MM.1S (cell line): ENCODE measurements at regions not wholly inside any gene's neighbourhood (a gene's known extent, or its start where the extent isn't known, plus 50 kb on each side); places are given as distances from the start of the nearest gene placed in this dataset.

Experiments used
- DNase-seq: peaks from one replicate; pipeline ENCODE4 v3.0.0-alpha.2; 2015
- H2AFZ ChIP-seq: fragments of 300-600 bp; sonication (generic); 2 replicates; pipeline ENCODE4 v1.6.0; 2016; ENCODE audit warnings: antibody characterized with exemption, low read length
- H3F3A ChIP-seq: fragments of 300-600 bp; sonication (generic); 2 replicates; pipeline ENCODE4 v1.6.1; 2016; ENCODE audit warnings: mild to moderate bottlenecking, antibody characterized with exemption, low read length, moderate library complexity, mixed read lengths; ENCODE audit not compliant: insufficient read depth
- H3K27ac ChIP-seq: fragments of 300-600 bp; sonication (generic); 2 replicates; pipeline ENCODE4 v1.5.1; 2016; ENCODE audit warnings: mild to moderate bottlenecking, low read length
- H3K27me3 ChIP-seq: fragments of 300-600 bp; sonication (generic); replicated peaks from 2 replicates; pipeline ENCODE4 v1.6.0; 2016; ENCODE audit warnings: low read length; ENCODE audit not compliant: insufficient read depth
- H3K36me3 ChIP-seq: fragments of 300-600 bp; sonication (generic); replicated peaks from 2 replicates; pipeline ENCODE4 v1.6.1; 2016; ENCODE audit warnings: mild to moderate bottlenecking, low read length, mixed read lengths; ENCODE audit not compliant: insufficient read depth
- H3K4me1 ChIP-seq: fragments of 300-600 bp; sonication (generic); 2 replicates; pipeline ENCODE4 v1.6.1; 2016; ENCODE audit warnings: low read length, mixed read lengths
- H3K4me2 ChIP-seq: fragments of 300-600 bp; sonication (generic); 2 replicates; pipeline ENCODE4 v1.6.0; 2016; ENCODE audit warnings: low read depth, low read length
- H3K4me3 ChIP-seq: fragments of 300-600 bp; sonication (generic); 2 replicates; pipeline ENCODE4 v1.5.1; 2016; ENCODE audit warnings: low read length, mixed read lengths
- H3K79me2 ChIP-seq: fragments of 300-600 bp; sonication (generic); 2 replicates; pipeline ENCODE4 v1.6.1; 2016; ENCODE audit warnings: mixed run types, low read length, mixed read lengths
- H3K9ac ChIP-seq: fragments of 300-600 bp; sonication (generic); 2 replicates; pipeline ENCODE4 v1.6.1; 2016; ENCODE audit warnings: low read length, mixed read lengths
- H3K9me2 ChIP-seq: fragments of 300-600 bp; sonication (generic); replicated peaks from 2 replicates; pipeline ENCODE4 v1.6.1; 2016; ENCODE audit warnings: mild to moderate bottlenecking, low read length, mixed read lengths; ENCODE audit not compliant: insufficient read depth
- H3K9me3 ChIP-seq: fragments of 300-600 bp; sonication (generic); replicated peaks from 2 replicates; pipeline ENCODE4 v1.6.1; 2016; ENCODE audit warnings: mild to moderate bottlenecking, low read length, mixed read lengths; ENCODE audit not compliant: insufficient read depth
- H4K20me1 ChIP-seq: fragments of 300-600 bp; sonication (generic); 2 replicates; pipeline ENCODE4 v1.6.1; 2016; ENCODE audit warnings: mild to moderate bottlenecking, low read length, moderate library complexity, mixed read lengths; ENCODE audit not compliant: insufficient read depth
- EZH2 ChIP-seq: fragments of 300-600 bp; sonication (generic); optimal IDR thresholded peaks from 2 replicates; pipeline ENCODE3; 2017; ENCODE audit warnings: low read depth, mild to moderate bottlenecking, antibody characterized with exemption, low read length, mixed read lengths
- EZH2phosphoT487 ChIP-seq: fragments of 300-600 bp; sonication (generic); IDR thresholded peaks from 2 replicates; pipeline ENCODE4 v1.6.1; 2018; ENCODE audit warnings: antibody characterized with exemption, low read length

DNA sequence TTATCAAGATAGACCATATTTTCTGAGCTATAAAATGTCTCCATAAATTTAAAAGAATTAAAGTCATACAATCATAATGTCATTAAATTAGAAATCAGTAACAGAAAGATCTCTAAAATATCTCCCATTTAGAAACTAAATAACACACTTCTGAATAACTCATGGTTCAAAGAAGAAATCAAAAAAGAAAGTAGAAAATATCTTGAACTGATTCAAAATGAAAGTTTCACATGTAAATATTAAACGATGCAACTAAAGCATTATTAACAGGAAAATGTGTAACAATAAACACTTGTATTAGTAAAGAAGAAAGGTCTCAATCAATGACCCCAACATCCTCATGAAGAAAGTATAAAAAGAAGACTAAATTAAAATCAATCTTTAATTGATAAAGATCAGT lies 50.5 kb upstream of the PZP start:
- H2AFZ ChIP-seq, result no peak overlapping the region
- no peaks in the 10 kb centered on the region for H3K9me3 ChIP-seq
- H3K27me3 ChIP-seq, result no peaks in the 10 kb centered on the region
- H3K27ac ChIP-seq, result no peak overlapping the region
- no peaks in the 10 kb centered on the region for H3K36me3 ChIP-seq
- H3K9me2 ChIP-seq, result no peaks in the 10 kb centered on the region
- no peak for DNase-seq
- no peaks in the 10 kb centered on the region for H3K4me1 ChIP-seq
- H4K20me1 ChIP-seq, result no peaks in the 10 kb centered on the region
- no peak overlapping the region for H3K4me2 ChIP-seq
- no peaks in the 10 kb centered on the region for H3F3A ChIP-seq
- no peak overlapping the region for H3K9ac ChIP-seq
- TF ChIP-seq EZH2 (no peak), EZH2phosphoT487 (no peak)
- no peaks in the 10 kb centered on the region for H3K79me2 ChIP-seq
- H3K4me3 ChIP-seq, result no peak overlapping the region
